ENCODE measurements at regions not wholly inside any gene's neighbourhood (a gene's known extent, or its start where the extent isn't known, plus 50 kb on each side); places are given as distances from the start of the nearest gene placed in this dataset.

DNA sequence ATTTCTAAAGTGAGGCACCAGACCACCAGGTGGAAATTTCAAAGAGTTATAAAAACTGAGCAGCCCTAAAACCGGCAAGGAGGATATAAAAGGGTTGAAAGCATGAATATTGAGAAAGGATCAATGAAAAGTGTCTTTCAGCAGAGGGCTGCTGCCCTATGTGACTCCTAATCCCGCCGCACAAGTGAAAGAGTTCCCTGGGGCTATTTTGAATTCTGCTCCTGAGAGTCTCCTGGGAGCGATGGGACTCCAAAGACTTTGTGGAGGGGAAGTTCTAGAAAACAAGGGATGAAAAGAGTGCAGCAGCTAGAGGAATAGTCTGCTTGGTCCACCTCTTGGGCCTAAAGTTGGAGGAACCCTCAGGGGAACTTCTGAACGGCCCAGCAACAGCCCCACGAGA, 205.2 kb downstream of the SP3 start:
- H3K9me3 ChIP-seq (ENCODE audit: control insufficient read depth, insufficient read depth, low read length) = no peaks in the 10 kb centered on the region
- no peak for DNase-seq (ENCODE audit: low read depth in 4 of 6, low spot score in 6 of 6)
- 73% methylated on average over 5 of the region's 6 CpGs for WGBS (ENCODE audit: insufficient coverage)
- H3K36me3 ChIP-seq (ENCODE audit: control insufficient read depth, insufficient read depth, low read length) = no peaks in the 10 kb centered on the region
- H3K27me3 ChIP-seq (ENCODE audit: control insufficient read depth, insufficient read depth, low read length) = no peaks in the 10 kb centered on the region
- no peaks in the 10 kb centered on the region for H3K4me1 ChIP-seq (ENCODE audit: control insufficient read depth, insufficient read depth, low read length)
- no peak overlapping the region for H3K27ac ChIP-seq (ENCODE audit: low read depth, low read length)
- H3K4me3 ChIP-seq (ENCODE audit: low read depth, low read length) = no peak overlapping the region

DNA sequence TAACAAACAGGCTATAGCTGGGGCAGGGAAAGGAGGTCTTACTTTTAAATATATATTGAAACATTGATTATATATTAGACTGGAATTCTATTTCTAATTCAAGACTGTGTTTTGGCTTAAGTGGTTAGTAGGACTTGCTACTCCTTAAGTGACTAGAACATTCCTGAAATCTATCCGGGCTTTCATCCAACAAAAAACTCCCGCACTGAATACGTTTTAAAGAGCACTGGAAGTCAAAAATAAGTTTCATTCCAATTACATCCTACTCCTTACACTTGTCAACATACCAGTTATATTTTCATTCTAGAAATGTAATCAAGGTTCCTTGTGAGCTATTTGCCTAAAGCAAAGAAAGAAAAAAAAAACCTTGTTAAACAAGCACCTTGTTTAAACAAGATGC, 204.6 kb downstream of the SP3 start:
- WGBS (ENCODE audit: insufficient coverage) = no CpG with 5 or more reads among the region's 3 CpGs
- DNase-seq (ENCODE audit: low read depth in 4 of 6, low spot score in 6 of 6) = peak in 1 of 6 donors; percentile 57
- no peaks in the 10 kb centered on the region for H3K4me1 ChIP-seq (ENCODE audit: control insufficient read depth, insufficient read depth, low read length)

DNA sequence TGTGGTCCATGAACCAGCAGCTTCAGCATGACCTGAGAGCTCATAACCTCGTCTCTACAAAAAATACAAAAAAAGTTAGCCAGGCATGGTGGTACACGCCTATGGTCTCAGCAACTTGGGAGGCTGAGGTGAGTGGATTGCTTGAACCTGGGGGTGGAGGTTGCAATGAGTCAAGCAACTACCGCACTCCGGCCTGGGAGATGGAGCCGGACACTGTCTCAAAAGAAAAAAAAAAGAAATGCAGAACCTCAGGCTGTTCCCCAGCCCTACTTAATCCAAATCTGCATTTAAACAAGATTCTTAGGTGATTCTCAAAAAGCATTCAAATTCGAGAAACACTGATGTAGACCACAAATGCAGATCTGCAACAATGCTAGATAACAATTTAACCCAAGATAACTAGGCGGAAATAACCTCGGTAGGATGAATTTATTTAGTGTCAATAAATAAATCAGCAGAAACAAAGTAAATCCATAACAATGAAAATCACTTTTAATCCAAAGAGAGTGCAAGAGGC, 203.5 kb downstream of the SP3 start:
- H3K4me1 ChIP-seq (ENCODE audit: control insufficient read depth, insufficient read depth, low read length) = no peaks in the 10 kb centered on the region
- H3K27me3 ChIP-seq (ENCODE audit: control insufficient read depth, insufficient read depth, low read length) = no peaks in the 10 kb centered on the region
- no CpG with 5 or more reads among the region's 8 CpGs for WGBS (ENCODE audit: insufficient coverage)
- no peak overlapping the region for H3K4me3 ChIP-seq (ENCODE audit: low read depth, low read length)
- H3K36me3 ChIP-seq (ENCODE audit: control insufficient read depth, insufficient read depth, low read length) = no peaks in the 10 kb centered on the region
- DNase-seq (ENCODE audit: low read depth in 4 of 6, low spot score in 6 of 6) = no peak
- H3K9me3 ChIP-seq (ENCODE audit: control insufficient read depth, insufficient read depth, low read length) = no peaks in the 10 kb centered on the region
- H3K27ac ChIP-seq (ENCODE audit: low read depth, low read length) = no peak overlapping the region

More for the DNA sequence above, 204.6 kb downstream of the SP3 start:
- Histone ChIP-seq H3K36me3 (ENCODE audit: control insufficient read depth, insufficient read depth, low read length) (no peaks in the 10 kb centered on the region), H3K27me3 (ENCODE audit: control insufficient read depth, insufficient read depth, low read length) (no peaks in the 10 kb centered on the region), H3K27ac (ENCODE audit: low read depth, low read length) (no peak overlapping the region), H3K9me3 (ENCODE audit: control insufficient read depth, insufficient read depth, low read length) (no peaks in the 10 kb centered on the region), H3K4me3 (ENCODE audit: low read depth, low read length) (no peak overlapping the region)

DNA sequence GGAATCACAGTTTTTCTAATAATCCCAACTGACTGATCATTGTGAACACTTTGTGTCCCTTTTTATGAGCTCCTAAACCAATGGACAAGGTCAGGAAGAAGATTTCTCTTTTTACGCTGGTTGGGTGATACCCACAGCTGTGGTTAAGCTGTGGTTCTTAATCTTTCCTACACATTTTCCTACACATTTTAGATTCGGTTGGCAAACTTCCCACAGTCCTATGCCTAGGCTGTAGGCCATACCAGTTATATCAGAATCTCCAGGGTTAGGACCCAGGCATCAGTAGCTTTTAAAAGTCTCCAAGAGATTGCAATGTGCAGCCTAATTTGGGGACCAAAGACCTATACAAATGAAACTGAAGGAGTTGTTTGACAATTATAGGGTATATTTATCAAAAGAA, 203.0 kb downstream of the SP3 start:
- no peak for DNase-seq (ENCODE audit: low read depth in 4 of 6, low spot score in 6 of 6)
- Histone ChIP-seq H3K36me3 (ENCODE audit: control insufficient read depth, insufficient read depth, low read length) (no peaks in the 10 kb centered on the region), H3K4me3 (ENCODE audit: low read depth, low read length) (no peak overlapping the region), H3K27ac (ENCODE audit: low read depth, low read length) (no peak overlapping the region), H3K9me3 (ENCODE audit: control insufficient read depth, insufficient read depth, low read length) (no peaks in the 10 kb centered on the region), H3K4me1 (ENCODE audit: control insufficient read depth, insufficient read depth, low read length) (no peaks in the 10 kb centered on the region), H3K27me3 (ENCODE audit: control insufficient read depth, insufficient read depth, low read length) (no peaks in the 10 kb centered on the region)
- no CpG with 5 or more reads among the region's 2 CpGs for WGBS (ENCODE audit: insufficient coverage)

DNA sequence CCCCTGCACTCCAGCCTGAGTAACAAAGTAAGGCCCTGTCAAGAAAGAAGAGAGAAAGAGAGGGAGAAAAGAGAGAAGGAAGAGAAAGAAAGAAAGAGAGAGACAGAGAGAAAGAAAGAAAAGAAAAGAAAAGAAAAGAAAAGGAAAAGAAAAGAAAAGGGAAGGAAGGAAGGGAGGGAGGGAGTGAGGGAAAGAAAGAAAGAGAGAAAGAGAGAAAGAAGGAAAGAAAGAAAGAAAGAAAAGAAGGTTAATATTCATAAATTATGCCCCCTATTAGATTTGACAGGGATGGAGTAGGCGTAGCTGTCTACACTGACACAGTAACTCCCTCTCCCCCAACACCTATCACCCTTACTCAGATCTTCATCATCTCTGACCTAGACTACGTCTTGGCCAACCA, 202.3 kb downstream of the SP3 start:
- DNase-seq (ENCODE audit: low read depth in 4 of 6, low spot score in 6 of 6) = no peak
- Histone ChIP-seq H3K4me3 (ENCODE audit: low read depth, low read length) (no peak overlapping the region), H3K27ac (ENCODE audit: low read depth, low read length) (no peak overlapping the region), H3K27me3 (ENCODE audit: control insufficient read depth, insufficient read depth, low read length) (no peaks in the 10 kb centered on the region), H3K9me3 (ENCODE audit: control insufficient read depth, insufficient read depth, low read length) (no peaks in the 10 kb centered on the region), H3K36me3 (ENCODE audit: control insufficient read depth, insufficient read depth, low read length) (no peaks in the 10 kb centered on the region), H3K4me1 (ENCODE audit: control insufficient read depth, insufficient read depth, low read length) (no peaks in the 10 kb centered on the region)
- WGBS (ENCODE audit: insufficient coverage) = 100% methylated on average over 1 of the region's 2 CpGs

DNA sequence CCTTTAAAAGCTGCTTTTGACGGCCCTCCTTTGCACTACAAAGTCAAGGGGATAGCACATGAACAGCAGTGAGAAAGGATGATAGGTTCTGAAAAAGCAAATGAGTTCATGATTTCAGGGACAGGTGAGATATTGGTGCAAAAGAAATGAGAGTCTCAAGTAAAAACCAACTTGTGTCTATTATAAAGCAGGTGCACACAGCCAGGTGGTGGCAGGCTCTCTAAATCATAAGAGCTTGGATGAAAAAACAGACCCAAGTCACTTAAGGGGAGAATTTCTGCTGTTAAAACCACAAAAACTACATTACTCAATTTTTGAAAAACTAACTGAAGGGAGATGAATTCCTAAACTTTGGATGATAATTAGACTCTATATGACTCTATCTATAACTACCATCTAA, 201.5 kb downstream of the SP3 start:
- H3K36me3 ChIP-seq (ENCODE audit: control insufficient read depth, insufficient read depth, low read length) = no peaks in the 10 kb centered on the region
- no peak overlapping the region for H3K4me3 ChIP-seq (ENCODE audit: low read depth, low read length)
- no peaks in the 10 kb centered on the region for H3K4me1 ChIP-seq (ENCODE audit: control insufficient read depth, insufficient read depth, low read length)
- DNase-seq (ENCODE audit: low read depth in 4 of 6, low spot score in 6 of 6) = no peak
- H3K9me3 ChIP-seq (ENCODE audit: control insufficient read depth, insufficient read depth, low read length) = no peaks in the 10 kb centered on the region
- H3K27ac ChIP-seq (ENCODE audit: low read depth, low read length) = no peak overlapping the region
- H3K27me3 ChIP-seq (ENCODE audit: control insufficient read depth, insufficient read depth, low read length) = no peaks in the 10 kb centered on the region
- WGBS (ENCODE audit: insufficient coverage) = no CpG with 5 or more reads among the region's 1 CpG

DNA sequence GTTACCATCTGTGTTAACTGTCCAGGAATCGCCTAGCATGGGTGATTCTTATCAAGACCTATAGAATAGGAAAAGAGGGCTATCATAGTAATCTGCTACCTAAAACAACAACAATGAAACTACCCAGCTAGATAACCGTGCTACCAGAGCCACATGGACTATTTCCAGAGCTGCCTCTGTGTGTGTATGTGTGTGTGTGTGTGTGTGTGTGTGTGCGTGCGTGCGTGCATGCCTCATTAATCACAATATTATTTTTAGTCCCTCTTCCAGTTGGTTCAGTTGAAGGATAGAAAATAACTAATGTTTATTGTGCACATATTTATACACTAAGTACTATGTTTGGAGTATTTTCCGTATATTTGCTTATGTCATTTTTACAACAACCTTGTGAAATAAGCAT, 201.1 kb downstream of the SP3 start:
- no CpG with 5 or more reads among the region's 6 CpGs for WGBS (ENCODE audit: insufficient coverage)
- no peak for DNase-seq (ENCODE audit: low read depth in 4 of 6, low spot score in 6 of 6)

DNA sequence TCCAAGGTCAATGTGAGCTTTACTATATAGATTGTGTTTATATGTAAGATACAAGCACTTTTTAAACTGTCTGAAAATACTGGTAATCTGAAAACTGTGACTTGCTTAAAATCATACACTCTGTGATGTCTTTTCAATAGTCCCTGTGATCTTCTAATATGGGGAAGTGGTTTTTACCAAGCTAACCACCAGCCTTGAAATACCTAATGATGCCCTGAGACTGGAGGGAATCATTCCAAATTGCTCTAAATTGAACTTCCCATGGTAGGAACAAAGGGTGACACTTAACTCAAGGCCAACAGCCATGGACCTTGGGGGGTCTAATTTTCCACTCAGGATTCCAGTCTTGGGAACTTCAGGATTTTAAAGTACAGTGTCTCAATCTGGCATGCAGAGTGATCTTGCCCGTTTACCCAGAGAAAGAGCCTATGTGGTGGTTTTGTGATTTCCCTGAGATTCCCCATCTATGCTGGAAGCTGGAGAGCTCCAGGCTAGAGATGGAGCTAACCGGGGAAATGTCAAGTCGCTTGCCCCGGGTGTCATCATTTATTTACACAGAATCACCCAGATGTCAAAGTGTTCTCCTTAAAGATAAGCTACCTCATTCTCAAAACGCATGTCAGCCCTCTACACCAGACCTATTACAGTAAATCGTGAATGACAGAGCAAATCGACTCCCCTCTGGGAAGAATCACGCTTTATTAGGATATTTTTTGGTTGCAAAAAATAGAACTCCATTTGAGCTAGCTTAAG, 198.5 kb downstream of the SP3 start:
- H3K9me3 ChIP-seq (ENCODE audit: control insufficient read depth, insufficient read depth, low read length) = no peaks in the 10 kb centered on the region
- no peak overlapping the region for H3K27ac ChIP-seq (ENCODE audit: low read depth, low read length)
- no peaks in the 10 kb centered on the region for H3K27me3 ChIP-seq (ENCODE audit: control insufficient read depth, insufficient read depth, low read length)
- H3K36me3 ChIP-seq (ENCODE audit: control insufficient read depth, insufficient read depth, low read length) = no peaks in the 10 kb centered on the region
- 75% methylated on average over 3 of the region's 8 CpGs for WGBS (ENCODE audit: insufficient coverage)
- H3K4me3 ChIP-seq (ENCODE audit: low read depth, low read length) = no peak overlapping the region
- no peak for DNase-seq (ENCODE audit: low read depth in 4 of 6, low spot score in 6 of 6)
- no peaks in the 10 kb centered on the region for H3K4me1 ChIP-seq (ENCODE audit: control insufficient read depth, insufficient read depth, low read length)

More for the DNA sequence above, 201.1 kb downstream of the SP3 start:
- H3K9me3 ChIP-seq (ENCODE audit: control insufficient read depth, insufficient read depth, low read length) = no peaks in the 10 kb centered on the region
- H3K4me3 ChIP-seq (ENCODE audit: low read depth, low read length) = no peak overlapping the region
- H3K27ac ChIP-seq (ENCODE audit: low read depth, low read length) = no peak overlapping the region
- no peaks in the 10 kb centered on the region for H3K27me3 ChIP-seq (ENCODE audit: control insufficient read depth, insufficient read depth, low read length)
- no peaks in the 10 kb centered on the region for H3K36me3 ChIP-seq (ENCODE audit: control insufficient read depth, insufficient read depth, low read length)
- H3K4me1 ChIP-seq (ENCODE audit: control insufficient read depth, insufficient read depth, low read length) = no peaks in the 10 kb centered on the region

DNA sequence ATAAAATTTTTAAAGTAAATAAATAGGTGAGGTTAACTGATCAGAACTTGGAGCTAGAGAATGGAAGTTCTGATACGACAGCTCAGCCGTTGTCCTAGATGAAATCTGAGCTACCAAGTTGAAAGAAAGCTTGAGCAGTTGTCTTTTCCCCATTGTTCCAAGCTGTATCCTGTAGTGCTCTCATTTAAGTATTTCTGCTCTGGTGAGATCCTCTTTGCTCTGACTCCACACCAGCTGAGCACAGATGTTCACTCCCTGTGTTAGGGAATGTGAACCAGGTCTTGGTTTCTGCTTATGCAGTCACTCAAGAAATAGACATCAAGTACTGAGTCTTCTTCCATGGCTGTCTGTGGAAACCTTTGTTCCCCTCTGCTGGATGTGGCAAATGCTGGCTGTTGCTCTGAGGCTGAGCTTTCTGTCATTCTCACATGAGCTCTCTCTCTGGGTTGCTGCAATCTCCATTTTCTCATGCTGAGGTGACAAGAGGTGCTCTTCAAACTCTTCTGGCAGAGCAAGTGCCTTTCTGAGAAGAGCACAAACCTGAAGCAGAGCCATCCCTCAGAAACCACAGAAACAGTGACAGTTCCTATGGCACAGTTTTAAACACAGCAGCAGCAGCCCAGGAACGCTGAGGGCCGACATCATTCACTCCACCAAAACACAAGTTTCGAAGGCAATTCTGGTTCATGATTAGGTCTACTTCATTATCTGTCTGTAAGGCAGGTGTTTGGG, 194.1 kb downstream of the SP3 start:
- Histone ChIP-seq H3K27ac (ENCODE audit: low read depth, low read length) (no peak overlapping the region), H3K4me1 (ENCODE audit: control insufficient read depth, insufficient read depth, low read length) (no peaks in the 10 kb centered on the region), H3K36me3 (ENCODE audit: control insufficient read depth, insufficient read depth, low read length) (no peaks in the 10 kb centered on the region), H3K9me3 (ENCODE audit: control insufficient read depth, insufficient read depth, low read length) (no peaks in the 10 kb centered on the region), H3K27me3 (ENCODE audit: control insufficient read depth, insufficient read depth, low read length) (no peaks in the 10 kb centered on the region), H3K4me3 (ENCODE audit: low read depth, low read length) (no peak overlapping the region)
- DNase-seq (ENCODE audit: low read depth in 4 of 6, low spot score in 6 of 6) = peak in 1 of 6 donors; percentile 57
- WGBS (ENCODE audit: insufficient coverage) = 76% methylated on average over 2 of the region's 5 CpGs

DNA sequence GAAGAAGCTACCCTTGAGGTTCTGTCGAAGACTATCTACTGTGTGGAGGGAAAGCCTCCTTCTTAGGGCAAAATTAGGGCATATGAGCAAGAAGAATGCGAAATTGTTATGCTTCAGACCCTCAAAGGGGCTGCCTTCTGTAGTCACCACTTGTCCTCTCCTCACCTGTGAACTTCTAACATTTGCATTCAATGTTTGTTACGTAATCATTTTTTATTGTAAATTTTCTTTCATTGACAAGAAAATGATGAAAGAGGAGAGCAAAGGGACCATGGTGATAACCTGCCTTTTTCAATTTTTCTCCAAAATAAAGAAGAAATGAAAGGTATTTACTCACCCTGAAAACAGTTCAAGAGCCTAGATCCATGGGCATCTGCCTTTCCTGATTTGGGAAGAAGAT, 193.0 kb downstream of the SP3 start:
- no peaks in the 10 kb centered on the region for H3K4me1 ChIP-seq (ENCODE audit: control insufficient read depth, insufficient read depth, low read length)
- no peaks in the 10 kb centered on the region for H3K36me3 ChIP-seq (ENCODE audit: control insufficient read depth, insufficient read depth, low read length)
- 67% methylated on average over 1 of the region's 3 CpGs for WGBS (ENCODE audit: insufficient coverage)
- H3K27ac ChIP-seq (ENCODE audit: low read depth, low read length) = no peak overlapping the region
- DNase-seq (ENCODE audit: low read depth in 4 of 6, low spot score in 6 of 6) = no peak
- no peak overlapping the region for H3K4me3 ChIP-seq (ENCODE audit: low read depth, low read length)
- no peaks in the 10 kb centered on the region for H3K27me3 ChIP-seq (ENCODE audit: control insufficient read depth, insufficient read depth, low read length)
- no peaks in the 10 kb centered on the region for H3K9me3 ChIP-seq (ENCODE audit: control insufficient read depth, insufficient read depth, low read length)

Measured in spinal cord (tissue), 9 donors.